Activated B cell treated with CpG ODN at 0.5 μM for 24 hours (primary cell): ENCODE measurements at regions not wholly inside any gene's neighbourhood (a gene's known extent, or its start where the extent isn't known, plus 50 kb on each side); places are given as distances from the start of the nearest gene placed in this dataset.

ENCODE experiments used
- ATAC-seq: fragments of 200-7000 bp; cut with Tn5 transposase; one replicate; pipeline ENCODE4 v1.10.0; 2021; ENCODE audit warnings: low read depth, mild to moderate bottlenecking, moderate library complexity
- CTCF ChIA-PET: fragments of 350-600 bp; sonication (Branson Sonifier 250); formaldehyde crosslinking; loops from one replicate; lab custom pipeline; 2021; ENCODE audit warnings: antibody characterized with exemption; lab: Charles Lee
- POLR2A ChIA-PET: fragments of 350-600 bp; sonication (Branson Sonifier 250); formaldehyde crosslinking; loops from one replicate; lab custom pipeline; 2021; ENCODE audit warnings: antibody characterized with exemption; lab: Charles Lee
- DNase-seq: peaks from one replicate; pipeline ENCODE4 v3.0.0; 2022
- H3K27ac Mint-ChIP-seq: one replicate; pipeline ENCODE4 v1.8.0; 2020; ENCODE audit warnings: mixed read lengths
- H3K27me3 Mint-ChIP-seq: one replicate; pipeline ENCODE4 v1.8.0; 2021; ENCODE audit warnings: mixed read lengths
- H3K36me3 Mint-ChIP-seq: one replicate; pipeline ENCODE4 v1.8.0; 2021; ENCODE audit warnings: low read depth, mixed read lengths
- H3K4me1 Mint-ChIP-seq: one replicate; pipeline ENCODE4 v1.8.0; 2021; ENCODE audit warnings: mixed read lengths
- H3K4me3 Mint-ChIP-seq: one replicate; pipeline ENCODE4 v1.8.0; 2020; ENCODE audit warnings: mild to moderate bottlenecking, mixed read lengths
- H3K9me3 Mint-ChIP-seq: one replicate; pipeline ENCODE4 v1.8.0; 2020; ENCODE audit warnings: mixed read lengths
- intact Hi-C: fragments of 100-400 bp; cut with micrococcal nuclease; formaldehyde crosslinking; loops from one replicate; pipeline ENCODE4 v1.15.1; 2024
- TF ChIP-seq, protein P1 (sequence below): fragments of 200-600 bp; IDR thresholded peaks from one replicate; pipeline ENCODE4 v1.8.0; 2022; ENCODE audit warnings: antibody characterized with exemption, mild to moderate bottlenecking

DNA sequence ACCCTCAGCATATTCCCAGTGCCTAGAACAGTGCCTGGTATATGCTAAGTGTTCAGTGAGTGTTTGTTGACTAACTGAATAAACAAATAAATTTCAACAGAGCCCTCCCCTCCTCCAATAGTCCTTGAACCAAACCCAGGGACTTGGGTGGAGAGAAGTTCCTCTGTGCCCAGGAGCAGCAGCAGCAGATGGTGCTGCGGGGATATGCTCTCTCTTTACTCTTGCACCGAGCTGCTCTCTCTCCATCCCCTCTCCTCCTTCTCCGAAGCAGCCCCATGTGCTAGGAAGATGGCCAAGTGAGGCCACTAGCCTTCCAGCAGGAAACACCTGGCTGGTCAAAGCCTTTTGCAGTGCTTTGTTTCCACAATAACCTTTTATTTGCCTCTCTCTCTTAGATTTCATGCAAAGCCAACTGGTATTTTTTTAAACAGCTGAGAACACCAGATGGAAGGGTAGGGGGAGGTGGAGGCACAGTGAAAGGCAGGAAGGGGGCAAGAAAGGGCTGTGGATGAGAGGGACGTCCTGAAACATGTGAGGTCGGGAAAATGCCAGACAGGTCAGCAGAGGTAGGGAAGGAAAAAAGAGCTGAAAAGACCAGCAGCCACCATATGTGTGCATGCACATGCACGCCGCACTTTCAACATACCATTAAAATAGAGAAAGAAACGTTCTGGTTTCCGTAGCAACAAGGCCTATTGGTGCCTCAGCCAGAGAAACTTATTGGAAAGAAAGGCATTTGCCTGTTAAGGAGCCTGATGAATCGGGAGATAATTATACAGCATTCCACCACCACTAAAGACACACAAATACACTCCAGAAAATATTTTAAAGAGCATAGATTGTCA, 78.9 kb downstream of the EMP1 start:
- Mint-ChIP-seq H3K4me1 (peaks cover 4% of the 10 kb centered on the region), H3K27me3 (peaks cover 32% of the 10 kb centered on the region), H3K9me3 (peaks cover 3% of the 10 kb centered on the region), H3K27ac (no peak overlapping the region), H3K4me3 (no peak overlapping the region), H3K36me3 (no peaks in the 10 kb centered on the region)
- no peak for DNase-seq
- no peak for ATAC-seq
- intact Hi-C loops: loop anchor here (5.0 kb wide), 1 partner anchor 667 kb away; no protein-coding TSS in a partner anchor
- TF ChIP-seq, protein P1, sequence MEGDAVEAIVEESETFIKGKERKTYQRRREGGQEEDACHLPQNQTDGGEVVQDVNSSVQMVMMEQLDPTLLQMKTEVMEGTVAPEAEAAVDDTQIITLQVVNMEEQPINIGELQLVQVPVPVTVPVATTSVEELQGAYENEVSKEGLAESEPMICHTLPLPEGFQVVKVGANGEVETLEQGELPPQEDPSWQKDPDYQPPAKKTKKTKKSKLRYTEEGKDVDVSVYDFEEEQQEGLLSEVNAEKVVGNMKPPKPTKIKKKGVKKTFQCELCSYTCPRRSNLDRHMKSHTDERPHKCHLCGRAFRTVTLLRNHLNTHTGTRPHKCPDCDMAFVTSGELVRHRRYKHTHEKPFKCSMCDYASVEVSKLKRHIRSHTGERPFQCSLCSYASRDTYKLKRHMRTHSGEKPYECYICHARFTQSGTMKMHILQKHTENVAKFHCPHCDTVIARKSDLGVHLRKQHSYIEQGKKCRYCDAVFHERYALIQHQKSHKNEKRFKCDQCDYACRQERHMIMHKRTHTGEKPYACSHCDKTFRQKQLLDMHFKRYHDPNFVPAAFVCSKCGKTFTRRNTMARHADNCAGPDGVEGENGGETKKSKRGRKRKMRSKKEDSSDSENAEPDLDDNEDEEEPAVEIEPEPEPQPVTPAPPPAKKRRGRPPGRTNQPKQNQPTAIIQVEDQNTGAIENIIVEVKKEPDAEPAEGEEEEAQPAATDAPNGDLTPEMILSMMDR: no peak
- ChIA-PET POLR2A (no interaction called here), CTCF (no interaction called here)

DNA sequence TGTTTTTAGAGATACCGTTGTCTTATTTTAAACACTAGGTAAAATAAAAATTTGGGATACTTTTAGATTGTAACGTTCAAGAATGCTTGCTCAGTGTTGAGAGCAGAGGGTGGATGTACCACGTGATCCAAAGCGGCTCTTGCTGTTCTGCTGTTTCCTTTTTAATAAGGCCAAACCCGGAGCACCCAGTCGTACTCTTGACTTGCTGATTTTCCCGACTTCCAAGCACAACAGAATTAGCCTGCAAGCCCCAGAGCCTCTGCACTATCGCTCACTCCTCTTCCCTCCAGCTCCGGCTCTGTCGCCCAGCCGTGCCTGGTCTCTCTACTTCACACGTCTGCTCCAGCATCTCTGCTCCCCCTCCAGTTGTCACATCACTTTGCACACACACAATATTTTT, 77.3 kb downstream of the EMP1 start:
- POLR2A ChIA-PET: no interaction called here
- ATAC-seq (no peak), DNase-seq (no peak)
- Mint-ChIP-seq H3K4me1 (peaks cover 4% of the 10 kb centered on the region), H3K27ac (no peak overlapping the region), H3K9me3 (no peaks in the 10 kb centered on the region), H3K36me3 (no peaks in the 10 kb centered on the region), H3K4me3 (no peak overlapping the region), H3K27me3 (peaks cover 29% of the 10 kb centered on the region)
- CTCF ChIA-PET: interaction anchor here (3.1 kb wide), 1 partner anchor 18 kb away, joined by 9 read pairs; no protein-coding TSS in a partner anchor
- intact Hi-C loops: no loop called here
- TF ChIP-seq, protein P1: no peak

DNA sequence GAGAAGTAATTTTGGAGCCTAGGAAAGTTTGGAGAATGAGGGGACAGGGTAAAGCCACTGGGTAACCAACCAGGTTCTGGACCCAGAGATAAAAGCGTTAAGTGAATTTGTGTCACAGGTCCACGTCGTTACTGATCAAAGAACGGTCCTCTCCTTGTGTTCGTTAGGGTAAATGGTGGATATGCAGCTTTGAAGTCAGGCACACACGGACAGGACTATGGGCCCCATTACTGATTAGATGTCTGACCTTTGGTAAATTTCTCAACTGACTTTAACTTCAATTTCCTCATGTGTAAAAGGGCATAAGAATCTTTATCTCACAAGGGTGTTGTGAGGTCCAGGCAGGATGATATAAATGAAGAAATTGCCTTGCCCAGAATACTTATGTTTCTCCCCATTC, 76.6 kb downstream of the EMP1 start:
- intact Hi-C loops: no loop called here
- H3K4me1 Mint-ChIP-seq: peaks cover 2% of the 10 kb centered on the region
- H3K27ac Mint-ChIP-seq: no peak overlapping the region
- H3K9me3 Mint-ChIP-seq: peaks cover 5% of the 10 kb centered on the region
- ChIA-PET POLR2A (no interaction called here), CTCF (interaction anchor here (3.1 kb wide), 1 partner anchor 17 kb away, joined by 9 read pairs; no protein-coding TSS in a partner anchor)
- H3K4me3 Mint-ChIP-seq: no peak overlapping the region
- TF ChIP-seq, protein P1: no peak
- peaks cover 28% of the 10 kb centered on the region for H3K27me3 Mint-ChIP-seq
- DNase-seq (no peak), ATAC-seq (no peak)
- no peaks in the 10 kb centered on the region for H3K36me3 Mint-ChIP-seq

DNA sequence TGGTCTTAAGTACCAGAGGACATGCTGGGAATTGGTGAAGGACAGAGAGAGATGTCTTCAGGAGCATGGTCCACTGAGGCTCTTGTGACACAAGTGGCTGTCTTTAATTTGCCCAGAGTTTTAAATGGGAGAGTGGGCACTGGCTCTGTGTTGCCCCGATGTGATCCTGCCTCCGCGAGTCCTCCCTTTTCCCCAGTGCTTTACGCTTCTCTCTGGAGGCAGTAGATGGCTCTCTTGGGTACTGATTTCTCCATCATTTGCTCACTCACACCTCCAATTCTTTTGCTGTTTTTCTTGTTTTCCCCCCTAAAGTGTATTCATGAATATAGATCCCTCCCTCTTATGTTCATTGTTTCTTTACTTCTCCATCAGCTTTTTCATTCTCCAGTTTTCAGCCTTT, 74.3 kb downstream of the EMP1 start:
- Mint-ChIP-seq H3K4me1 (no peaks in the 10 kb centered on the region), H3K27me3 (peaks cover 20% of the 10 kb centered on the region), H3K36me3 (no peaks in the 10 kb centered on the region), H3K27ac (no peak overlapping the region), H3K9me3 (peaks cover 10% of the 10 kb centered on the region), H3K4me3 (no peak overlapping the region)
- ATAC-seq (no peak), DNase-seq (no peak)
- ChIA-PET POLR2A (no interaction called here), CTCF (interaction anchor here (1.4 to 3.1 kb wide), 2 partner anchors 15 to 17 kb away, joined by 3 to 9 read pairs; no protein-coding TSS in a partner anchor)
- intact Hi-C loops: no loop called here
- TF ChIP-seq, protein P1: no peak
